H9 (cell line): ENCODE measurements at regions not wholly inside any gene's neighbourhood (a gene's known extent, or its start where the extent isn't known, plus 50 kb on each side); places are given as distances from the start of the nearest gene placed in this dataset.

Source experiments
- DNase-seq: peaks from one replicate; pipeline ENCODE4 v3.0.0-alpha.2; 2017
- H2AFZ ChIP-seq: one replicate; pipeline ENCODE4 v1.6.1; 2013; ENCODE audit warnings: mild to moderate bottlenecking, low read length, control low read depth, moderate library complexity
- H2AK5ac ChIP-seq: 2 replicates; pipeline ENCODE4 v1.6.1; 2013; ENCODE audit warnings: low read length, control low read depth, mixed read lengths; ENCODE audit not compliant: insufficient read length
- H2BK120ac ChIP-seq: one replicate; pipeline ENCODE4 v1.6.1; 2013; ENCODE audit warnings: low read depth, mild to moderate bottlenecking, low read length, control low read depth, inconsistent platforms; ENCODE audit not compliant: poor library complexity, severe bottlenecking
- H2BK12ac ChIP-seq: 2 replicates; pipeline ENCODE4 v1.6.1; 2013; ENCODE audit warnings: low read length, control low read depth, mixed read lengths, low read depth; ENCODE audit not compliant: insufficient read length
- H2BK15ac ChIP-seq: 2 replicates; pipeline ENCODE4 v1.6.1; 2013; ENCODE audit warnings: low read depth, low read length, control low read depth
- H2BK20ac ChIP-seq: one replicate; pipeline ENCODE4 v1.6.1; 2013; ENCODE audit warnings: low read depth, mild to moderate bottlenecking, low read length, control low read depth, inconsistent platforms; ENCODE audit not compliant: poor library complexity, severe bottlenecking
- H2BK5ac ChIP-seq: 2 replicates; pipeline ENCODE4 v1.6.1; 2013; ENCODE audit warnings: low read length, control low read depth, mixed read lengths; ENCODE audit not compliant: insufficient read length
- H3K14ac ChIP-seq: 2 replicates; pipeline ENCODE4 v1.6.1; 2013; ENCODE audit warnings: low read length, control low read depth; ENCODE audit not compliant: insufficient read depth
- H3K18ac ChIP-seq: 2 replicates; pipeline ENCODE4 v1.6.1; 2013; ENCODE audit warnings: low read depth, mild to moderate bottlenecking, mixed read lengths, low read length, control low read depth; ENCODE audit not compliant: insufficient read length
- H3K23ac ChIP-seq: 2 replicates; pipeline ENCODE4 v1.6.1; 2013; ENCODE audit warnings: low read length, control low read depth, mixed read lengths, low read depth; ENCODE audit not compliant: insufficient read length
- H3K23me2 ChIP-seq: 2 replicates; pipeline ENCODE4 v1.6.1; 2013; ENCODE audit warnings: low read depth, mild to moderate bottlenecking, mixed read lengths, low read length, control low read depth; ENCODE audit not compliant: insufficient read length, poor library complexity, severe bottlenecking
- H3K27ac ChIP-seq: 2 replicates; pipeline ENCODE4 v1.5.1; 2013; ENCODE audit warnings: low read length, control low read depth, mixed read lengths, low read depth; ENCODE audit not compliant: insufficient read length
- H3K27me3 ChIP-seq: 2 replicates; pipeline ENCODE4 v1.6.1; 2013; ENCODE audit warnings: low read length, control low read depth, inconsistent platforms; ENCODE audit not compliant: insufficient read depth
- H3K4ac ChIP-seq: 2 replicates; pipeline ENCODE4 v1.6.1; 2013; ENCODE audit warnings: low read depth, mild to moderate bottlenecking, control low read depth, inconsistent platforms, low read length, moderate library complexity
- H3K4me1 ChIP-seq: 2 replicates; pipeline ENCODE4 v1.6.1; 2013; ENCODE audit warnings: low read length, control low read depth, inconsistent platforms; ENCODE audit not compliant: insufficient read depth
- H3K4me2 ChIP-seq: 2 replicates; pipeline ENCODE4 v1.6.1; 2013; ENCODE audit warnings: low read length, control low read depth, mixed read lengths; ENCODE audit not compliant: insufficient read length, insufficient read depth
- H3K56ac ChIP-seq: 2 replicates; pipeline ENCODE4 v1.6.1; 2013; ENCODE audit warnings: low read depth, mild to moderate bottlenecking, mixed read lengths, low read length, control low read depth; ENCODE audit not compliant: insufficient read length
- H3K79me1 ChIP-seq: 2 replicates; pipeline ENCODE4 v1.6.1; 2013; ENCODE audit warnings: low read depth, mild to moderate bottlenecking, moderate library complexity, low read length, control low read depth, inconsistent platforms; ENCODE audit not compliant: insufficient read depth, poor library complexity, severe bottlenecking
- H3K79me2 ChIP-seq: 2 replicates; pipeline ENCODE4 v1.6.1; 2013; ENCODE audit warnings: low read length, control low read depth, inconsistent platforms; ENCODE audit not compliant: insufficient read depth
- H3K9ac ChIP-seq: 2 replicates; pipeline ENCODE4 v1.6.1; 2013; ENCODE audit warnings: low read length, control low read depth, mixed read lengths; ENCODE audit not compliant: insufficient read length; ENCODE audit errors: extremely low read depth
- H3K9me3 ChIP-seq: one replicate; pipeline ENCODE4 v1.6.1; 2013; ENCODE audit warnings: low read depth, low read length, inconsistent platforms; ENCODE audit not compliant: control insufficient read depth
- H3T11ph ChIP-seq: one replicate; pipeline ENCODE4 v1.6.1; 2013; ENCODE audit warnings: mild to moderate bottlenecking, low read length, control low read depth, inconsistent platforms
- H4K20me1 ChIP-seq: one replicate; pipeline ENCODE4 v1.6.1; 2013; ENCODE audit not compliant: control insufficient read depth, insufficient read length, insufficient read depth
- H4K5ac ChIP-seq: 2 replicates; pipeline ENCODE4 v1.6.1; 2013; ENCODE audit warnings: low read depth, mild to moderate bottlenecking, mixed read lengths, low read length, control low read depth; ENCODE audit not compliant: insufficient read length
- H4K8ac ChIP-seq: replicated peaks from 2 replicates; pipeline ENCODE4 v1.6.1; 2013; ENCODE audit warnings: low read length, control low read depth, mixed read lengths, low read depth; ENCODE audit not compliant: insufficient read length
- H4K91ac ChIP-seq: 2 replicates; pipeline ENCODE4 v1.6.1; 2013; ENCODE audit warnings: low read depth, mild to moderate bottlenecking, moderate library complexity, mixed read lengths, low read length, control low read depth; ENCODE audit not compliant: insufficient read length
- H3K27ac Mint-ChIP-seq, 3 experiments: 2 replicates in 2 of 3; 3 replicates in 1 of 3; pipeline ENCODE4 v1.8.0; 2020 to 2021; ENCODE audit warnings: mixed read lengths in 3 of 3, mild to moderate bottlenecking in 1 of 3, moderate library complexity in 1 of 3
- H3K27me3 Mint-ChIP-seq: 2 replicates; pipeline ENCODE4 v1.8.0; 2021; ENCODE audit warnings: low read depth, mild to moderate bottlenecking, moderate library complexity, mixed read lengths
- H3K36me3 Mint-ChIP-seq, 3 experiments: 2 replicates in 2 of 3; 3 replicates in 1 of 3; pipeline ENCODE4 v1.8.0; 2020 to 2021; ENCODE audit warnings: low read depth in 3 of 3, mixed read lengths in 3 of 3; ENCODE audit not compliant: insufficient read depth in 1 of 3
- H3K4me1 Mint-ChIP-seq, 2 experiments: 2 replicates each; pipeline ENCODE4 v1.8.0; 2020; ENCODE audit warnings: mixed read lengths in 2 of 2
- H3K4me3 Mint-ChIP-seq, 2 experiments: 2 replicates in 1 of 2; 3 replicates in 1 of 2; pipeline ENCODE4 v1.8.0; 2020 to 2021; ENCODE audit warnings: mild to moderate bottlenecking in 2 of 2, mixed read lengths in 2 of 2, moderate library complexity in 1 of 2
- H3K9me3 Mint-ChIP-seq, 2 experiments: 2 replicates in 1 of 2; 3 replicates in 1 of 2; pipeline ENCODE4 v1.8.0; 2020; ENCODE audit warnings: mild to moderate bottlenecking in 2 of 2, mixed read lengths in 2 of 2, moderate library complexity in 1 of 2
- WGBS: extraction: QIAGEN DNeasy Blood & Tissue Kit; methylation state at CpG from one replicate; pipeline ENCODE4 v1.1.7; 2013; ENCODE audit warnings: missing lambda C conversion rate, low lambda C conversion rate, mixed read lengths; ENCODE audit not compliant: insufficient read length; ENCODE audit errors: extremely low coverage; 5-methylcytosine and 5-hydroxymethylcytosine counted together
- TF ChIP-seq, protein P1 (sequence below): fragments of 200-600 bp; sonication (generic); conservative IDR thresholded peaks from 3 replicates; pipeline ENCODE4 v1.8.0; 2021; ENCODE audit warnings: antibody characterized with exemption, mild to moderate bottlenecking

DNA sequence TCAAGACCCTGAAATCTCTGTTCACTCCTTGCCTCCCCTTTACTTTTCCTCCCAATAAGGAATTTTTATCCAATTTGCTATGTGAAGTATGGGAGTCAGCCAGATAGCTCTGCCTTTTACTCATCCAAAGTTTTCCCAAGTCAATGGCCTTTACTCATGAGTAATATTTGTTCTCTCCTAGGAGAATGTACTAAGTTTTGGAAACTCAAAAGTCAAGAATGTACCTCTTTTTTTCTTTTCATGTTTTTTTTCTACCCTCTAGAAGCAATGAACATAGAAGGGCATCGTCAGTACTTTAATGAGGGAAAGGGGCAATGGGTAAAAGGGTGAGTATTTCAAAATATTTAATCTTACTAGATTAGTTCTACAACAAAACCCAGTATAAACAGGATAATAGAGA, 140.2 kb upstream of the SGCD start:
- WGBS: no CpG with 5 or more reads among the region's 1 CpG
- no peak overlapping the region for H3K27ac ChIP-seq
- H3K9me3 ChIP-seq: no peaks in the 10 kb centered on the region
- no peak overlapping the region for H2BK15ac ChIP-seq
- no peak overlapping the region for H4K5ac ChIP-seq
- no peak overlapping the region for H3T11ph ChIP-seq
- Mint-ChIP-seq H3K36me3 (no peaks in the 10 kb centered on the region), H3K9me3 (no peaks in the 10 kb centered on the region), H3K27ac (no peak overlapping the region), H3K4me3 (no peak overlapping the region), H3K4me1 (peaks cover 4 to 5% of the 10 kb centered on the region in 2 experiments; a peak in 3 of 4 replicates), H3K27me3 (no peaks in the 10 kb centered on the region)
- no peak overlapping the region for H4K8ac ChIP-seq
- H3K9ac ChIP-seq: no peak overlapping the region
- no peak overlapping the region for H2BK12ac ChIP-seq
- H3K79me1 ChIP-seq: no peaks in the 10 kb centered on the region
- no peak overlapping the region for H3K4ac ChIP-seq
- H3K79me2 ChIP-seq: no peaks in the 10 kb centered on the region
- no peak overlapping the region for H2AFZ ChIP-seq
- no peak overlapping the region for H2AK5ac ChIP-seq
- H3K4me1 ChIP-seq: no peaks in the 10 kb centered on the region
- no peak overlapping the region for H3K14ac ChIP-seq
- TF ChIP-seq, protein P1, sequence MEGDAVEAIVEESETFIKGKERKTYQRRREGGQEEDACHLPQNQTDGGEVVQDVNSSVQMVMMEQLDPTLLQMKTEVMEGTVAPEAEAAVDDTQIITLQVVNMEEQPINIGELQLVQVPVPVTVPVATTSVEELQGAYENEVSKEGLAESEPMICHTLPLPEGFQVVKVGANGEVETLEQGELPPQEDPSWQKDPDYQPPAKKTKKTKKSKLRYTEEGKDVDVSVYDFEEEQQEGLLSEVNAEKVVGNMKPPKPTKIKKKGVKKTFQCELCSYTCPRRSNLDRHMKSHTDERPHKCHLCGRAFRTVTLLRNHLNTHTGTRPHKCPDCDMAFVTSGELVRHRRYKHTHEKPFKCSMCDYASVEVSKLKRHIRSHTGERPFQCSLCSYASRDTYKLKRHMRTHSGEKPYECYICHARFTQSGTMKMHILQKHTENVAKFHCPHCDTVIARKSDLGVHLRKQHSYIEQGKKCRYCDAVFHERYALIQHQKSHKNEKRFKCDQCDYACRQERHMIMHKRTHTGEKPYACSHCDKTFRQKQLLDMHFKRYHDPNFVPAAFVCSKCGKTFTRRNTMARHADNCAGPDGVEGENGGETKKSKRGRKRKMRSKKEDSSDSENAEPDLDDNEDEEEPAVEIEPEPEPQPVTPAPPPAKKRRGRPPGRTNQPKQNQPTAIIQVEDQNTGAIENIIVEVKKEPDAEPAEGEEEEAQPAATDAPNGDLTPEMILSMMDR: no peak
- DNase-seq: no peak
- no peaks in the 10 kb centered on the region for H3K27me3 ChIP-seq
- no peak overlapping the region for H3K23ac ChIP-seq
- H4K20me1 ChIP-seq: no peaks in the 10 kb centered on the region
- H3K23me2 ChIP-seq: no peaks in the 10 kb centered on the region
- no peak overlapping the region for H2BK120ac ChIP-seq
- no peak overlapping the region for H3K56ac ChIP-seq
- no peak overlapping the region for H2BK20ac ChIP-seq
- no peak overlapping the region for H2BK5ac ChIP-seq
- H4K91ac ChIP-seq: no peak overlapping the region
- no peak overlapping the region for H3K18ac ChIP-seq
- no peak overlapping the region for H3K4me2 ChIP-seq
